Vagina (tissue), 2 donors: ENCODE measurements at regions not wholly inside any gene's neighbourhood (a gene's known extent, or its start where the extent isn't known, plus 50 kb on each side); places are given as distances from the start of the nearest gene placed in this dataset.

ENCODE experiments used
- POLR2A ChIP-seq, 2 donors: fragments of 450-650 bp; IDR thresholded peaks; one replicate each; pipeline ENCODE4 v1.6.1; 2017; ENCODE audit warnings: antibody characterized with exemption in 2 of 2, mild to moderate bottlenecking in 2 of 2, moderate library complexity in 2 of 2
- POLR2AphosphoS5 ChIP-seq, 2 donors: sonication (generic); formaldehyde crosslinking; IDR thresholded peaks; one replicate each; pipeline ENCODE4 v1.9.0; 2017; ENCODE audit warnings: antibody characterized with exemption in 2 of 2, mild to moderate bottlenecking in 2 of 2, low read depth in 1 of 2; ENCODE audit not compliant: insufficient read depth in 1 of 2
- TF ChIP-seq, protein P1 (sequence below), 3 experiments: fragments of 450-650 bp in 2 of 3; fragments of 200-600 bp in 1 of 3; sonication (generic) in 1 of 3; IDR thresholded peaks; one replicate each; pipeline ENCODE4 v1.5.1; 2017 to 2019; ENCODE audit warnings: antibody characterized with exemption in 3 of 3, mild to moderate bottlenecking in 2 of 3, moderate library complexity in 2 of 3

DNA sequence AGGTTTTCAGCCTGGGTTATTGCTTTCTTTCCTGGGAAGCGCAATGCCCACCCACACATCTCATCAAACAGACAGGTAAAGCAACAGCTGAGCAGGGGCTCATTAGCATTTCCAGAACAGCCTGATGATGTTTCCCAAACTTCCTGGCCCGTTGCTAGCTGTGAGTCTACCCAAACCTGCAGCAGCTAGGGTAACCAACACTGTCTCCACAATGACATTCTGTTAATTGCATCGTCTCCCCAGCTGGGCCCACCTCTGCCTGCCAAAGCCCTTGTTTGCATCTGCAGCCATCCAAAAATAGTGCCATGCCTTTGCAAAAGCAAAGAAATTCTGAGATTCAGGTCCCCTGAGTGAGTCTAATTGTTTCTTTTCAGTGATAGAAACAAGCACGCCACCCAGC lies 273.0 kb downstream of the MED10 start:
- no peak for TF ChIP-seq POLR2AphosphoS5 (IDR thresholded peaks at IDR 0.05; ENCODE audit: insufficient read depth in 1 of 2, low read depth in 1 of 2)
- TF ChIP-seq, protein P1, sequence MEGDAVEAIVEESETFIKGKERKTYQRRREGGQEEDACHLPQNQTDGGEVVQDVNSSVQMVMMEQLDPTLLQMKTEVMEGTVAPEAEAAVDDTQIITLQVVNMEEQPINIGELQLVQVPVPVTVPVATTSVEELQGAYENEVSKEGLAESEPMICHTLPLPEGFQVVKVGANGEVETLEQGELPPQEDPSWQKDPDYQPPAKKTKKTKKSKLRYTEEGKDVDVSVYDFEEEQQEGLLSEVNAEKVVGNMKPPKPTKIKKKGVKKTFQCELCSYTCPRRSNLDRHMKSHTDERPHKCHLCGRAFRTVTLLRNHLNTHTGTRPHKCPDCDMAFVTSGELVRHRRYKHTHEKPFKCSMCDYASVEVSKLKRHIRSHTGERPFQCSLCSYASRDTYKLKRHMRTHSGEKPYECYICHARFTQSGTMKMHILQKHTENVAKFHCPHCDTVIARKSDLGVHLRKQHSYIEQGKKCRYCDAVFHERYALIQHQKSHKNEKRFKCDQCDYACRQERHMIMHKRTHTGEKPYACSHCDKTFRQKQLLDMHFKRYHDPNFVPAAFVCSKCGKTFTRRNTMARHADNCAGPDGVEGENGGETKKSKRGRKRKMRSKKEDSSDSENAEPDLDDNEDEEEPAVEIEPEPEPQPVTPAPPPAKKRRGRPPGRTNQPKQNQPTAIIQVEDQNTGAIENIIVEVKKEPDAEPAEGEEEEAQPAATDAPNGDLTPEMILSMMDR (IDR thresholded peaks at IDR 0.05), result no peak
- TF ChIP-seq POLR2A (IDR thresholded peaks at IDR 0.05), result no peak
